ENCODE measurements at regions not wholly inside any gene's neighbourhood (a gene's known extent, or its start where the extent isn't known, plus 50 kb on each side); places are given as distances from the start of the nearest gene placed in this dataset.
"Not testable (repeated sequence)": the region's sequence is repeated elsewhere in the genome, so short reads cannot be mapped to it uniquely, and the experiment has no call there.

- TF ChIP-seq BCL11A (IDR thresholded peaks at IDR 0.05; ENCODE audit: low read depth in 2 of 2, low read length in 2 of 2); TAF1 (IDR thresholded peaks at IDR 0.05; ENCODE audit: low read depth, low read length); FOSL1 (IDR thresholded peaks at IDR 0.05; ENCODE audit: insufficient read depth, low read depth, low read length); TEAD4 (IDR thresholded peaks at IDR 0.05; ENCODE audit: low read depth, low read length); GABPA (IDR thresholded peaks at IDR 0.05; ENCODE audit: borderline replicate concordance, insufficient read depth, low read length): not testable (repeated sequence)
- TF ChIP-seq, protein P1, sequence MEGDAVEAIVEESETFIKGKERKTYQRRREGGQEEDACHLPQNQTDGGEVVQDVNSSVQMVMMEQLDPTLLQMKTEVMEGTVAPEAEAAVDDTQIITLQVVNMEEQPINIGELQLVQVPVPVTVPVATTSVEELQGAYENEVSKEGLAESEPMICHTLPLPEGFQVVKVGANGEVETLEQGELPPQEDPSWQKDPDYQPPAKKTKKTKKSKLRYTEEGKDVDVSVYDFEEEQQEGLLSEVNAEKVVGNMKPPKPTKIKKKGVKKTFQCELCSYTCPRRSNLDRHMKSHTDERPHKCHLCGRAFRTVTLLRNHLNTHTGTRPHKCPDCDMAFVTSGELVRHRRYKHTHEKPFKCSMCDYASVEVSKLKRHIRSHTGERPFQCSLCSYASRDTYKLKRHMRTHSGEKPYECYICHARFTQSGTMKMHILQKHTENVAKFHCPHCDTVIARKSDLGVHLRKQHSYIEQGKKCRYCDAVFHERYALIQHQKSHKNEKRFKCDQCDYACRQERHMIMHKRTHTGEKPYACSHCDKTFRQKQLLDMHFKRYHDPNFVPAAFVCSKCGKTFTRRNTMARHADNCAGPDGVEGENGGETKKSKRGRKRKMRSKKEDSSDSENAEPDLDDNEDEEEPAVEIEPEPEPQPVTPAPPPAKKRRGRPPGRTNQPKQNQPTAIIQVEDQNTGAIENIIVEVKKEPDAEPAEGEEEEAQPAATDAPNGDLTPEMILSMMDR (IDR thresholded peaks at IDR 0.05; ENCODE audit: control extremely low read depth in 1 of 3, insufficient read depth in 1 of 3, low read depth in 1 of 3, low read length in 3 of 3) = not testable (repeated sequence)
Measured at GRCh38 chr9:113685636-113686035, 190.5 kb upstream of the ZNF618 start.
